GM21619 (cell line): ENCODE measurements at regions not wholly inside any gene's neighbourhood (a gene's known extent, or its start where the extent isn't known, plus 50 kb on each side); places are given as distances from the start of the nearest gene placed in this dataset.
"Not testable (repeated sequence)": the region's sequence is repeated elsewhere in the genome, so short reads cannot be mapped to it uniquely, and the experiment has no call there.

Source experiments
- ATAC-seq: cut with Tn5 transposase; IDR thresholded peaks from one replicate; pipeline ENCODE4 v1.9.1; 2021; ENCODE audit not compliant: unreplicated experiment

DNA sequence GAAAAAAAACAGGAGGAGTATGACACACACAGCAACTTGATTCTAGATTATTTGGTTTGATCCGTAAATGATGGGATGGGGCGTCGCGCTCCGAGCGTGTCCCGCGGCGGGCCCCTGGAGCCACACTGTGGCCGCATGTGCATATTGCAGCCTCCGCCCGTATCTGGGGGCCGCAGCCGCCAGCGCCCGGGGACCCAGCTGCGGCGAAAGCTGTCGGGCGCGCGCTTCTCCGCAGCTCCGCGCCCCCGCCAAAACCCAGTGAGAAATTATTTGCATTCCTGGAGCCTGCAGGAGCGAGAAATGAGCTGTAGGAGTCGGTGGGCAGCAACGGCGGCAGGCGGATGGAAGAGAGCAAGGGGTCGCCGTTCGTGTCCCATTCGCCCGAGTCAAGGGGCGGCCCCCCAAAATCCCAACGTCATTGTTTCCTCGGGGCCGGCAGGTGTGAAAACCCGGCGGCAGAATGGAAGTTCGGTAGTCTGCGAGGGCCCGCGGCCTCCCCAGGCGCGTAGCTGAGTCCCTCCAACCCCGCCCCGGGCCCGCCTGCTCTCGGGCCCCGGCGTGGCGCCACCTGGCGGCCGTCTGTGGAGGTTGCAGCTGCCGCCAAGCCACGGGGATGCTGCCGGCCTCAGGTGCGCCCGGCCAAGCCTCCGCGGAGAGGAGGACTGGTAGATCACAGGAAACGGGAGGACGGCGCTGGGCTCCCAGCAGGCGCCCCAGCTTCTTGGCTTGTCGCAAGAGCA, 86.8 kb downstream of the FAM72B start:
- ATAC-seq, result peak; percentile 93

- not testable (repeated sequence) for ATAC-seq
Measured at GRCh38 chr1:121097867-121098215, 86.3 kb downstream of the FAM72B start.

GRCh38 chr1:121109025-121109424, 75.1 kb downstream of the FAM72B start:
- ATAC-seq, result not testable (repeated sequence)

DNA sequence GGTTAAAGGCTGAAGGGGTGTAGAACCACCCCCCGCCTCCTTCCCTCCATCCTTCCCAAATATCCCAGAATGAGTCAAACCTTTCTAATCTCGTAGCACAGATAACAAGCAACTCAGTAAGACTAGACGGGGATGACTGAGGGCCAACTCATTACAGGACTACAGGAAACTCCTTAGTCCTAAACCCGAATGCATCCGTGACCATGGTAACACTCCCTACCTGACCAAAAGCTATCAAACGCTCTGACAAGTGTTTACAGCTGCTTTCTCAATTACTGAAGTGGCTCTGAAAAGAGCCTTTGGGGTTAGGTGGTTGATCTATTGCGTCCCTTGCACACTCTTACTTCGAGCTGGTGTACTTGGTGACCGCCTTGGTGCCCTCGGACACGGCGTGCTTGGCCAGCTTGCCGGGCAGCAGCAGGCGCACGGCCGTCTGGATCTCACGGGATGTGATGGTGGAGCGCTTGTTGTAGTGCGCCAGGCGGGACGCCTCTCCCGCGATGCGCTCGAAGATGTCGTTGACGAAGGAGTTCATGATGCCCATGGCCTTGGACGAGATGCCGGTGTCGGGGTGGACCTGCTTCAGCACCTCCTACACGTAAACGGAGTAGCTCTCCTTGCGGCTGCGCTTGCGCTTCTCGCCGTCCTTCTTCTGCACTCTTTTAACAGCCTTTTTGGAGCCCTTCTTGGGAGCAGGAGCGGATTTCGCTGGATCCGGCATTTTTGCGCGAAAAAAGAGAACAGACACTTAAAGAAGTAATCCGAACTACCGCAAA, 67.4 kb downstream of the FAM72B start:
- not testable (repeated sequence) for ATAC-seq

GRCh38 chr1:121117298-121117611, 66.9 kb downstream of the FAM72B start:
- not testable (repeated sequence) for ATAC-seq

GRCh38 chr1:121117622-121118479, 66.3 kb downstream of the FAM72B start:
- not testable (repeated sequence) for ATAC-seq
